ENCODE measurements at regions not wholly inside any gene's neighbourhood (a gene's known extent, or its start where the extent isn't known, plus 50 kb on each side); places are given as distances from the start of the nearest gene placed in this dataset.

DNA sequence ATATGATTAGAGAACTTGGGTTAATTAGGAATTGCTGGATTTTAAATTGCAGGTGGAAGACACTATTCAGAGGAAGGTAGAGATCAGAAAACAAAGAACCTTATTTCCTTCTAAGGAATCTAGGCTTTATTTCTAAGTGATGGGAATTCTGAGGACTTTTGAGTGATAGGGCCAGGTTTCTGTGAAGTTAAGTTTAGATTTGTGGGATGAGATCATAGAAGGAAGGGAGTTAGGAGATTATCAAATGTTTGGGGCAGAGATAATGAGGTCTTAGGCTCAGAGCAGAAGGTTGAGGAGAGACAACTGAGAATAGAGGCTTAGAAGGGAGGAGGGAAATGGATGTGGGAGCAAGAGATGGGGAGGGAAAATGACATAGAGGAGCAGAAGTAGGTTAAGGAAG lies 109.7 kb upstream of the MMS22L start:
- no peak for TF ChIP-seq POLR2AphosphoS5 (IDR thresholded peaks at IDR 0.05; ENCODE audit: low read depth)
- TF ChIP-seq, protein P1, sequence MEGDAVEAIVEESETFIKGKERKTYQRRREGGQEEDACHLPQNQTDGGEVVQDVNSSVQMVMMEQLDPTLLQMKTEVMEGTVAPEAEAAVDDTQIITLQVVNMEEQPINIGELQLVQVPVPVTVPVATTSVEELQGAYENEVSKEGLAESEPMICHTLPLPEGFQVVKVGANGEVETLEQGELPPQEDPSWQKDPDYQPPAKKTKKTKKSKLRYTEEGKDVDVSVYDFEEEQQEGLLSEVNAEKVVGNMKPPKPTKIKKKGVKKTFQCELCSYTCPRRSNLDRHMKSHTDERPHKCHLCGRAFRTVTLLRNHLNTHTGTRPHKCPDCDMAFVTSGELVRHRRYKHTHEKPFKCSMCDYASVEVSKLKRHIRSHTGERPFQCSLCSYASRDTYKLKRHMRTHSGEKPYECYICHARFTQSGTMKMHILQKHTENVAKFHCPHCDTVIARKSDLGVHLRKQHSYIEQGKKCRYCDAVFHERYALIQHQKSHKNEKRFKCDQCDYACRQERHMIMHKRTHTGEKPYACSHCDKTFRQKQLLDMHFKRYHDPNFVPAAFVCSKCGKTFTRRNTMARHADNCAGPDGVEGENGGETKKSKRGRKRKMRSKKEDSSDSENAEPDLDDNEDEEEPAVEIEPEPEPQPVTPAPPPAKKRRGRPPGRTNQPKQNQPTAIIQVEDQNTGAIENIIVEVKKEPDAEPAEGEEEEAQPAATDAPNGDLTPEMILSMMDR (IDR thresholded peaks at IDR 0.05; ENCODE audit: insufficient read depth, low read length): no peak

Measured in HL-60 (cell line).